HCT116 (cell line): ENCODE measurements at regions not wholly inside any gene's neighbourhood (a gene's known extent, or its start where the extent isn't known, plus 50 kb on each side); places are given as distances from the start of the nearest gene placed in this dataset.

Experiments
- ATAC-seq: fragments of 200-7000 bp; cut with Tn5 transposase; 2 replicates; pipeline ENCODE4 v1.9.1; 2020; ENCODE audit warnings: mild to moderate bottlenecking, moderate library complexity
- BruUV-seq: library from RNA; stranded (reverse); fragments of 400-500 nt; replicated peaks from 2 replicates; lab custom pipeline; 2021; lab: Mats Ljungman, UMichigan
- CTCF ChIA-PET: fragments of 300-600 bp; sonication (Branson Sonifier 250); formaldehyde crosslinking; loops from one replicate; lab custom pipeline; 2021; ENCODE audit warnings: antibody characterized with exemption; lab: Charles Lee
- POLR2A ChIA-PET: fragments of 300-600, 350-600 bp; sonication (Branson Sonifier 250); formaldehyde crosslinking; loops from one replicate; lab custom pipeline; 2021; ENCODE audit warnings: antibody characterized with exemption; lab: Charles Lee
- RAD21 ChIA-PET, 2 experiments: fragments of 300-600 bp; sonication (Branson Sonifier 250); formaldehyde crosslinking; loops; one replicate each; lab custom pipeline; 2023; ENCODE audit warnings: low total read pairs in 2 of 2; ENCODE audit not compliant: uncharacterized antibody in 2 of 2, unreplicated experiment in 2 of 2, low non-redundant PET in 1 of 2; lab: Charles Lee
- DNase-seq: peaks from one replicate; pipeline ENCODE4 v3.0.0-alpha.2; 2010; ENCODE audit warnings: low read depth, low spot score
- H2AFZ ChIP-seq: fragments of 200-600 bp; shearing (Covaris generic), sonication (generic); 2 replicates; pipeline ENCODE4 v1.6.1; 2017; ENCODE audit warnings: low read depth, mixed run types, mixed read lengths, antibody characterized with exemption, low read length; ENCODE audit not compliant: poor library complexity, severe bottlenecking
- H3K27ac ChIP-seq: 2 replicates; pipeline ENCODE4 v1.5.1; 2012; ENCODE audit warnings: low read depth, low read length
- H3K27me3 ChIP-seq: fragments of 200-600 bp; sonication (generic); 2 replicates; pipeline ENCODE4 v1.6.1; 2016; ENCODE audit warnings: mixed run types, low read length, mixed read lengths; ENCODE audit not compliant: insufficient read depth
- H3K36me3 ChIP-seq, 2 experiments: fragments of 200-500 bp in 1 of 2; fragments of 200-600 bp in 1 of 2; sonication (Bioruptor generic) in 1 of 2; sonication (generic) in 1 of 2; 2 replicates each; pipeline versions ENCODE4 v1.5.1 to v1.6.1; 2014 to 2016; ENCODE audit warnings: low read length in 2 of 2, inconsistent platforms in 1 of 2, mixed read lengths in 1 of 2, mixed run types in 1 of 2; ENCODE audit not compliant: insufficient read depth in 2 of 2, control insufficient read depth in 1 of 2
- H3K4me1 ChIP-seq, 2 experiments: fragments of 200-600 bp in 1 of 2; sonication (generic) in 1 of 2; 2 replicates each; pipeline versions ENCODE4 v1.5.1 to v1.6.1; 2012 to 2017; ENCODE audit warnings: low read length in 2 of 2, inconsistent platforms in 1 of 2, mild to moderate bottlenecking in 1 of 2, mixed read lengths in 1 of 2, mixed run types in 1 of 2, moderate library complexity in 1 of 2; ENCODE audit not compliant: insufficient read depth in 2 of 2, control insufficient read depth in 1 of 2
- H3K4me2 ChIP-seq: fragments of 200-600 bp; sonication (generic); 2 replicates; pipeline ENCODE4 v1.6.1; 2017; ENCODE audit warnings: mixed run types, low read length, mixed read lengths
- H3K4me3 ChIP-seq, 2 experiments: fragments of 200-600 bp in 1 of 2; sonication (generic) in 1 of 2; replicated peaks in 1 of 2; 2 replicates each; pipeline ENCODE4 v1.5.1; 2011 to 2016; ENCODE audit warnings: low read length in 2 of 2, control low read depth in 1 of 2, low read depth in 1 of 2, mild to moderate bottlenecking in 1 of 2, mixed read lengths in 1 of 2, mixed run types in 1 of 2
- H3K79me2 ChIP-seq: fragments of 200-600 bp; sonication (generic); 2 replicates; pipeline ENCODE4 v1.6.1; 2017; ENCODE audit warnings: mild to moderate bottlenecking, mixed run types, low read length, moderate library complexity, mixed read lengths; ENCODE audit not compliant: insufficient read depth
- H3K9ac ChIP-seq: fragments of 200-600 bp; sonication (generic); 2 replicates; pipeline ENCODE4 v1.6.1; 2016; ENCODE audit warnings: low read length, mixed read lengths
- H3K9me2 ChIP-seq: fragments of 200-600 bp; sonication (generic), shearing (Covaris generic); 2 replicates; pipeline ENCODE4 v1.6.1; 2017; ENCODE audit warnings: mixed run types, mild to moderate bottlenecking, moderate library complexity; ENCODE audit not compliant: insufficient read depth
- H3K9me3 ChIP-seq, 2 experiments: fragments of 200-500 bp in 1 of 2; fragments of 200-600 bp in 1 of 2; sonication (Bioruptor generic) in 1 of 2; sonication (generic) in 1 of 2; 2 replicates each; pipeline ENCODE4 v1.6.1; 2014 to 2017; ENCODE audit warnings: low read length in 2 of 2, mixed read lengths in 2 of 2, inconsistent platforms in 1 of 2, low read depth in 1 of 2, mild to moderate bottlenecking in 1 of 2, mixed run types in 1 of 2, moderate library complexity in 1 of 2; ENCODE audit not compliant: control insufficient read depth in 1 of 2, insufficient read depth in 1 of 2
- H4K20me1 ChIP-seq: fragments of 200-600 bp; sonication (generic), shearing (Covaris generic); 2 replicates; pipeline ENCODE4 v1.6.1; 2017; ENCODE audit warnings: mixed run types, mild to moderate bottlenecking, moderate library complexity; ENCODE audit not compliant: insufficient read depth
- CBX3 ChIP-seq: IDR thresholded peaks from 2 replicates; pipeline ENCODE4 v1.6.1; 2012; ENCODE audit warnings: low read depth
- ELF1 ChIP-seq: IDR thresholded peaks from 2 replicates; pipeline ENCODE4 v1.6.1; 2012; ENCODE audit warnings: low read depth, borderline replicate concordance
- EZH2phosphoT487 ChIP-seq: fragments of 200-600 bp; IDR thresholded peaks from 2 replicates; pipeline ENCODE4 v1.6.1; 2018; ENCODE audit warnings: antibody characterized with exemption, borderline replicate concordance
- FOSL1 ChIP-seq: IDR thresholded peaks from 2 replicates; pipeline ENCODE4 v1.6.1; 2012; ENCODE audit warnings: low read depth
- JUND ChIP-seq: IDR thresholded peaks from 2 replicates; pipeline ENCODE4 v1.6.1; 2012
- POLR2A ChIP-seq: IDR thresholded peaks from 2 replicates; pipeline ENCODE4 v1.7.0; 2011; ENCODE audit warnings: borderline replicate concordance; ENCODE audit not compliant: insufficient read depth, insufficient read length; ENCODE audit errors: extremely low read depth
- POLR2AphosphoS5 ChIP-seq: IDR thresholded peaks from 2 replicates; pipeline ENCODE4 v1.6.1; 2011; ENCODE audit warnings: mild to moderate bottlenecking, low read depth, low read length, moderate library complexity
- RAD21 ChIP-seq: IDR thresholded peaks from 2 replicates; pipeline ENCODE4 v1.6.1; 2012; ENCODE audit warnings: low read depth, mild to moderate bottlenecking
- SIN3A ChIP-seq: IDR thresholded peaks from 2 replicates; pipeline ENCODE4 v1.6.1; 2012; ENCODE audit warnings: low read depth
- SP1 ChIP-seq: IDR thresholded peaks from 2 replicates; pipeline ENCODE4 v1.6.1; 2012; ENCODE audit warnings: low read depth
- SRF ChIP-seq: IDR thresholded peaks from 2 replicates; pipeline ENCODE4 v1.6.1; 2012; ENCODE audit warnings: low read depth
- ZFX ChIP-seq: fragments of 450-650 bp; IDR thresholded peaks from 2 replicates; pipeline ENCODE4 v1.6.1; 2017
- ZNF274 ChIP-seq: fragments of 200-500 bp; sonication (Bioruptor generic); IDR thresholded peaks from 2 replicates; pipeline ENCODE4 v1.6.1; 2014; ENCODE audit warnings: mild to moderate bottlenecking, low read depth, low read length, inconsistent platforms
- intact Hi-C: fragments of 100-400 bp; cut with micrococcal nuclease; formaldehyde crosslinking; loops from 2 replicates; pipeline ENCODE4 v1.10.0; 2022
- TF ChIP-seq, protein P1 (sequence below): IDR thresholded peaks from 2 replicates; pipeline ENCODE4 v1.6.1; 2012

GRCh38 chr1:81097860-81098259 is 702.9 kb upstream of the ADGRL2 start:
- Histone ChIP-seq H4K20me1 (no peaks in the 10 kb centered on the region), H3K27me3 (no peaks in the 10 kb centered on the region), H3K4me2 (no peak overlapping the region), H3K9me3 (no peaks in the 10 kb centered on the region), H3K4me3 (no peak overlapping the region), H2AFZ (no peak overlapping the region), H3K4me1 (no peaks in the 10 kb centered on the region), H3K9ac (no peak overlapping the region), H3K27ac (no peak overlapping the region), H3K36me3 (no peaks in the 10 kb centered on the region), H3K9me2 (no peaks in the 10 kb centered on the region), H3K79me2 (no peaks in the 10 kb centered on the region)
- POLR2A ChIA-PET = no interaction called here
- BruUV-seq = no TSS peak
- DNase-seq = no peak
- ATAC-seq = no peak
- intact Hi-C loops = no loop called here
- TF ChIP-seq POLR2A = no peak
- no peak for TF ChIP-seq RAD21
- no peak for TF ChIP-seq SIN3A
- no peak for TF ChIP-seq SRF
- TF ChIP-seq EZH2phosphoT487 = no peak
- CTCF ChIA-PET = no interaction called here
- RAD21 ChIA-PET = no interaction called here

DNA sequence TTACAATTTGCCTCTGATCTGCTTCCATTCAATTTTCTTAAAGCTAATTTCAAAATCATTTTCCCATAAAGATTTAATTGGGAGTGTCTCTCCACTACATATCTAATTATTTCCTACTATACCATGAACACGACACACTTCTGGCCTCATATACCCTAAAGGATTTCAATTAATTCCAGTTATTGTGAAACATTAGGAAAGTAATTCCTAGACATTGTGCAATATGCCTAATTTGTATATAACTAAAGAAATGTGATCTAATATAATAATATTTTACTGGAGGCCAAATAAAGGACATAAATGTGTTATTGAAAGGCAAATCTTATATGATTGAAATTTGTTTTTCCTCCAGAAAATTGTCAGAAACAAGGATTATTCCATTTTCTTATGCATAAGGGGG is 727.2 kb upstream of the ADGRL2 start:
- H3K27me3 ChIP-seq = no peaks in the 10 kb centered on the region
- H3K9ac ChIP-seq = no peak overlapping the region
- DNase-seq = no peak
- H3K36me3 ChIP-seq = no peaks in the 10 kb centered on the region
- no peak for TF ChIP-seq SP1
- TF ChIP-seq, protein P1, sequence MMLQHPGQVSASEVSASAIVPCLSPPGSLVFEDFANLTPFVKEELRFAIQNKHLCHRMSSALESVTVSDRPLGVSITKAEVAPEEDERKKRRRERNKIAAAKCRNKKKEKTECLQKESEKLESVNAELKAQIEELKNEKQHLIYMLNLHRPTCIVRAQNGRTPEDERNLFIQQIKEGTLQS = no peak
- no peak for TF ChIP-seq FOSL1
- no peak for TF ChIP-seq POLR2AphosphoS5
- TF ChIP-seq CBX3 = no peak
- TF ChIP-seq POLR2A = no peak
- TF ChIP-seq ZNF274 = no peak
- no peak for TF ChIP-seq JUND
- TF ChIP-seq SIN3A = no peak
- TF ChIP-seq ZFX = no peak
- no peak for TF ChIP-seq ELF1
- no peak overlapping the region for H3K27ac ChIP-seq
- BruUV-seq = no TSS peak
- H3K4me2 ChIP-seq = no peak overlapping the region
- H4K20me1 ChIP-seq = no peaks in the 10 kb centered on the region
- H3K9me3 ChIP-seq = no peaks in the 10 kb centered on the region
- CTCF ChIA-PET = no interaction called here
- RAD21 ChIA-PET = no interaction called here
- POLR2A ChIA-PET = no interaction called here
- H3K79me2 ChIP-seq = no peaks in the 10 kb centered on the region
- H3K4me1 ChIP-seq = no peaks in the 10 kb centered on the region
- no peaks in the 10 kb centered on the region for H3K9me2 ChIP-seq
- ATAC-seq = no peak
- H2AFZ ChIP-seq = no peak overlapping the region
- no peak overlapping the region for H3K4me3 ChIP-seq
- intact Hi-C loops = no loop called here
